A673 (cell line): ENCODE measurements at regions not wholly inside any gene's neighbourhood (a gene's known extent, or its start where the extent isn't known, plus 50 kb on each side); places are given as distances from the start of the nearest gene placed in this dataset.

Experiments
- CTCF ChIP-seq: fragments of 300-800, 200-600 bp; sonication (generic); conservative IDR thresholded peaks from 2 replicates; pipeline ENCODE4 v1.5.1; 2017; ENCODE audit warnings: low read depth, mild to moderate bottlenecking, antibody characterized with exemption, low read length, moderate library complexity, mixed read lengths
- EZH2 ChIP-seq: fragments of 200-600 bp; sonication (generic); IDR thresholded peaks from 2 replicates; pipeline ENCODE4 v1.6.1; 2017; ENCODE audit warnings: borderline replicate concordance, low read depth, mild to moderate bottlenecking, mixed read lengths, antibody characterized with exemption, low read length; ENCODE audit not compliant: poor library complexity, severe bottlenecking

- TF ChIP-seq CTCF (no peak), EZH2 (no peak)
Observed at GRCh38 chr7:26490640-26491624, 199.3 kb downstream of the SNX10 start.
